ENCODE measurements at regions not wholly inside any gene's neighbourhood (a gene's known extent, or its start where the extent isn't known, plus 50 kb on each side); places are given as distances from the start of the nearest gene placed in this dataset.

GRCh38 chr3:130266817-130267216, 78.7 kb upstream of the COL6A5 start:
- no peak for TF ChIP-seq Cebpa-rat (IDR thresholded peaks at IDR 0.05)
- no peak overlapping the region for H3K9ac ChIP-seq
- H4K20me1 ChIP-seq: no peaks in the 10 kb centered on the region
- H3K27me3 ChIP-seq: no peaks in the 10 kb centered on the region
- H3K36me3 ChIP-seq: no peaks in the 10 kb centered on the region
- H3K27ac ChIP-seq: no peak overlapping the region
- no peaks in the 10 kb centered on the region for H3K9me3 ChIP-seq
- no peaks in the 10 kb centered on the region for H3K4me1 ChIP-seq
- H3K4me3 ChIP-seq: no peak overlapping the region
- H3K4me2 ChIP-seq: no peak overlapping the region

- Histone ChIP-seq H3K27ac (no peak overlapping the region), H3K9me3 (no peaks in the 10 kb centered on the region), H3K4me3 (no peak overlapping the region), H3K4me1 (0 out of 2 replicates have a peak, but pooled peaks cover 6% of the 10 kb centered on the region), H3K36me3 (no peaks in the 10 kb centered on the region), H3K27me3 (no peaks in the 10 kb centered on the region), H3K9ac (no peak overlapping the region), H4K20me1 (no peaks in the 10 kb centered on the region), H3K4me2 (no peak overlapping the region)
- TF ChIP-seq Cebpa-rat (IDR thresholded peaks at IDR 0.05): no peak
These were observed 69.2 kb upstream of the COL6A5 start for GRCh38 chr3:130276203-130276803.

- TF ChIP-seq Cebpa-rat (IDR thresholded peaks at IDR 0.05): no peak
- Histone ChIP-seq H3K4me2 (no peak overlapping the region), H3K27ac (no peak overlapping the region), H3K9me3 (no peaks in the 10 kb centered on the region), H3K36me3 (no peaks in the 10 kb centered on the region), H4K20me1 (no peaks in the 10 kb centered on the region), H3K9ac (no peak overlapping the region), H3K4me3 (no peak overlapping the region), H3K4me1 (no peaks in the 10 kb centered on the region), H3K27me3 (no peaks in the 10 kb centered on the region)
These were observed 56.8 kb upstream of the COL6A5 start for GRCh38 chr3:130288670-130289069.

GRCh38 chr3:130291148-130291547, 54.3 kb upstream of the COL6A5 start:
- Histone ChIP-seq H4K20me1 (no peaks in the 10 kb centered on the region), H3K4me2 (no peak overlapping the region), H3K36me3 (no peaks in the 10 kb centered on the region), H3K4me3 (no peak overlapping the region), H3K9ac (no peak overlapping the region), H3K9me3 (0 out of 2 replicates have a peak, but pooled peaks cover 3% of the 10 kb centered on the region), H3K27ac (no peak overlapping the region), H3K27me3 (no peaks in the 10 kb centered on the region), H3K4me1 (no peaks in the 10 kb centered on the region)
- TF ChIP-seq Cebpa-rat (IDR thresholded peaks at IDR 0.05): no peak

GRCh38 chr3:130293247-130293646, 52.2 kb upstream of the COL6A5 start:
- Histone ChIP-seq H3K4me2 (no peak overlapping the region), H3K36me3 (no peaks in the 10 kb centered on the region), H3K4me1 (no peaks in the 10 kb centered on the region), H3K9me3 (0 out of 2 replicates have a peak, but pooled peaks cover 3% of the 10 kb centered on the region), H3K4me3 (no peak overlapping the region), H3K27ac (no peak overlapping the region), H3K9ac (no peak overlapping the region), H3K27me3 (no peaks in the 10 kb centered on the region), H4K20me1 (no peaks in the 10 kb centered on the region)
- TF ChIP-seq Cebpa-rat (IDR thresholded peaks at IDR 0.05): no peak

Data from BLaER1 (cell line).